Colonic mucosa (tissue), 4 donors: ENCODE measurements at regions not wholly inside any gene's neighbourhood (a gene's known extent, or its start where the extent isn't known, plus 50 kb on each side); places are given as distances from the start of the nearest gene placed in this dataset.

Source experiments
- DNase-seq: peaks from one replicate; pipeline ENCODE4 v3.0.0-alpha.2; 2020
- H3K27ac ChIP-seq: fragments of 200-600 bp; one replicate; pipeline ENCODE4 v1.8.0; 2021
- H3K27me3 ChIP-seq: fragments of 200-600 bp; one replicate; pipeline ENCODE4 v1.8.0; 2021
- H3K36me3 ChIP-seq: fragments of 200-600 bp; one replicate; pipeline ENCODE4 v1.8.0; 2021
- H3K4me1 ChIP-seq: fragments of 200-600 bp; one replicate; pipeline ENCODE4 v1.8.0; 2021; ENCODE audit warnings: mild to moderate bottlenecking
- H3K4me3 ChIP-seq: fragments of 200-600 bp; one replicate; pipeline ENCODE4 v1.8.0; 2021
- H3K9ac ChIP-seq, 2 donors: one replicate each; pipeline ENCODE4 v1.7.0; 2013; ENCODE audit warnings: control low read depth in 2 of 2, low read depth in 2 of 2, low read length in 2 of 2
- H3K9me3 ChIP-seq: fragments of 200-600 bp; one replicate; pipeline ENCODE4 v1.8.0; 2021
- CTCF ChIP-seq: fragments of 200-600 bp; IDR thresholded peaks from one replicate; pipeline ENCODE4 v1.8.0; 2022; ENCODE audit warnings: antibody characterized with exemption, mild to moderate bottlenecking
- intact Hi-C: fragments of 100-400 bp; cut with DNase I; formaldehyde crosslinking; loops from one replicate; pipeline ENCODE4 v1.14.1; 2022
- donor health status: healthy.
- donor health status: DM: no; HTN: no; CAD: no.
- donor health status: DM: no; HTN: no; CAD: no.

DNA sequence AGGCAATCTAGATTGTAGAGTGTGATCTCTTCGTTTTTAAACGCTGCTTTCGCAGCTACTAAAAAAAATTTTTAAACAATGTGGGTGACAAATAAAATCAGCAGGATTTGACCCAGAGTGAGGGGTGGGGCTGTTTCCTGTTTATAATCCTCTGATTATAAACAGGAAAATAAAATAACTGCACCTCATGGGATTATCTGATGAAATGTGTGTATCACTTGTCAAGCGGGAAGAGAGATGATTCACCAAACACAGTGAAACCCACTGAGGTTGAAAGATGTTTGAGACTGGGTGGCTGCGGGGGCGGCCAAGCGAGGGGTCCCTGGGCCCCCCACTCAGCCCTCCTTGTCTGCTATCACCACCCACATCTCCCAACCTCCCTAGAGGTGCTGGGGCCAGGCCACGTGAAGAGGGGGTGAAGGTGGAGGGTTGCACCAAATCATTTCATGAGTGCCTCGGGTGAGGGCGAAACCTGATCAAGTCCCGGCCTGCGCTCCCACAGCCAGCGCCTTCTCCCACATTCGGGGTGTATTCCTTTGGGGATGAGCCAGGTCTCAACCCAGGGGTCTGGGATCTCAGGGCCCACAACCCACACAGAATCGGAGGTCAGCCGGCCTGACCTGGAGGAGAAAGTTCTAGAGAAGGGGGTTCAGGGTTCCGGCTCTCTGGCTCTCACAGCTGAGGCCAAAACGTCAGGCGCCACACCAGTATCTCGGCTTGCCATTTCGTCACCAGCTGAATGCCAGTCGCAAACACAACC is 212.5 kb downstream of the BMP7 start:
- H3K27ac ChIP-seq, result no peak overlapping the region
- no peak overlapping the region for H3K9ac ChIP-seq
- intact Hi-C loops, result no loop called here
- DNase-seq, result no peak
- H3K4me1 ChIP-seq, result no peaks in the 10 kb centered on the region
- H3K9me3 ChIP-seq, result no peaks in the 10 kb centered on the region
- no peak for TF ChIP-seq CTCF
- H3K4me3 ChIP-seq, result no peak overlapping the region
- no peaks in the 10 kb centered on the region for H3K27me3 ChIP-seq
- no peaks in the 10 kb centered on the region for H3K36me3 ChIP-seq

GRCh38 chr20:57055345-57055744 is 211.1 kb downstream of the BMP7 start:
- no peak overlapping the region for H3K4me3 ChIP-seq
- intact Hi-C loops, result no loop called here
- H3K27me3 ChIP-seq, result no peaks in the 10 kb centered on the region
- H3K4me1 ChIP-seq, result no peaks in the 10 kb centered on the region
- H3K27ac ChIP-seq, result no peak overlapping the region
- DNase-seq, result no peak
- H3K9me3 ChIP-seq, result no peaks in the 10 kb centered on the region
- no peaks in the 10 kb centered on the region for H3K36me3 ChIP-seq
- no peak for TF ChIP-seq CTCF
- H3K9ac ChIP-seq, result no peak overlapping the region

GRCh38 chr20:57056651-57057050 is 209.8 kb downstream of the BMP7 start:
- H3K9ac ChIP-seq, result no peak overlapping the region
- H3K27me3 ChIP-seq, result no peaks in the 10 kb centered on the region
- TF ChIP-seq CTCF, result no peak
- DNase-seq, result no peak
- H3K27ac ChIP-seq, result no peak overlapping the region
- H3K36me3 ChIP-seq, result no peaks in the 10 kb centered on the region
- H3K4me3 ChIP-seq, result no peak overlapping the region
- intact Hi-C loops, result no loop called here
- no peaks in the 10 kb centered on the region for H3K9me3 ChIP-seq
- H3K4me1 ChIP-seq, result no peaks in the 10 kb centered on the region

GRCh38 chr20:57059055-57059596 is 207.3 kb downstream of the BMP7 start:
- no peak for TF ChIP-seq CTCF
- Histone ChIP-seq H3K4me1 (no peaks in the 10 kb centered on the region), H3K27ac (no peak overlapping the region), H3K36me3 (no peaks in the 10 kb centered on the region), H3K9ac (no peak overlapping the region), H3K9me3 (no peaks in the 10 kb centered on the region), H3K4me3 (no peak overlapping the region), H3K27me3 (no peaks in the 10 kb centered on the region)
- intact Hi-C loops, result no loop called here
- no peak for DNase-seq

- no peaks in the 10 kb centered on the region for H3K27me3 ChIP-seq
- H3K36me3 ChIP-seq, result no peaks in the 10 kb centered on the region
- no peak overlapping the region for H3K9ac ChIP-seq
- H3K4me1 ChIP-seq, result no peaks in the 10 kb centered on the region
- no peak overlapping the region for H3K4me3 ChIP-seq
- DNase-seq, result no peak
- intact Hi-C loops, result loop anchor here (10.0 kb wide), 1 partner anchor 506 kb away; no protein-coding TSS in a partner anchor
- no peak for TF ChIP-seq CTCF
- no peaks in the 10 kb centered on the region for H3K9me3 ChIP-seq
- no peak overlapping the region for H3K27ac ChIP-seq
These were observed 205.9 kb downstream of the BMP7 start for GRCh38 chr20:57060407-57061050.
